Memory B cell (primary cell): ENCODE measurements at regions not wholly inside any gene's neighbourhood (a gene's known extent, or its start where the extent isn't known, plus 50 kb on each side); places are given as distances from the start of the nearest gene placed in this dataset.

Experiments
- ATAC-seq: fragments of 150-1000 bp; cut with Tn5 transposase; 2 replicates; pipeline ENCODE4 v1.10.0; 2021; ENCODE audit warnings: low read depth, mild to moderate bottlenecking, moderate library complexity
- DNase-seq, 2 donors: peaks; one replicate each; pipeline ENCODE4 v3.0.0; 2022; ENCODE audit warnings: low spot score in 2 of 2
- H3K27ac Mint-ChIP-seq: one replicate; pipeline ENCODE4 v1.8.0; 2022; ENCODE audit warnings: mild to moderate bottlenecking, moderate library complexity, mixed read lengths
- H3K27me3 Mint-ChIP-seq: one replicate; pipeline ENCODE4 v1.8.0; 2022; ENCODE audit warnings: mixed read lengths
- H3K36me3 Mint-ChIP-seq: one replicate; pipeline ENCODE4 v1.8.0; 2022; ENCODE audit warnings: mild to moderate bottlenecking, mixed read lengths
- H3K4me1 Mint-ChIP-seq: one replicate; pipeline ENCODE4 v1.8.0; 2022; ENCODE audit warnings: mixed read lengths
- H3K4me3 Mint-ChIP-seq: one replicate; pipeline ENCODE4 v1.8.0; 2022; ENCODE audit warnings: mild to moderate bottlenecking, moderate library complexity, mixed read lengths
- H3K9me3 Mint-ChIP-seq: one replicate; pipeline ENCODE4 v1.8.0; 2022; ENCODE audit warnings: mixed read lengths

DNA sequence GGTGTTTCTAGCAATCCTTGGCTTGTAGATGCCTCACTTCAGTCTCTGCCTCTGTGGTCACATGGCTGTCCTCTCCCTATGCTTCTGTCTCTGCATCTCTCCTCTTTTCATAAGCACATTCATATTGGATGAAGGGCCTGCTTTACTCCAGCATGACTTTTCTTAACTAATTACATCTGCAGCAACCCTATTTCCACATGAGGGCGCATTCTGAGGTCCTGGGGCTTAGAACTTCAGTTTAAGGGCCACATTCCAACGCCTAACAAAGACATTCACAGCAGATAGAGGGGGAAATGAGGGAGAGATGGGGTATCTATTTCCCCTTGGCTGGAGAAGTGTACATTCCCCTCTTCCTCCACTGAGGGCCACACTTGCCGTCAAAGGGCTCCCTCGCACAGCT, 489.1 kb upstream of the SALL1 start:
- DNase-seq (no peak), ATAC-seq (no peak)
- Mint-ChIP-seq H3K27me3 (no peaks in the 10 kb centered on the region), H3K36me3 (no peaks in the 10 kb centered on the region), H3K9me3 (peaks cover 4% of the 10 kb centered on the region), H3K27ac (no peak overlapping the region), H3K4me1 (no peaks in the 10 kb centered on the region), H3K4me3 (no peak overlapping the region)

- DNase-seq = no peak
Observed at GRCh38 chr16:51638339-51639135, 487.5 kb upstream of the SALL1 start.

GRCh38 chr16:51637770-51638094, 486.7 kb upstream of the SALL1 start:
- ATAC-seq (no peak), DNase-seq (no peak)
- no peaks in the 10 kb centered on the region for H3K4me1 Mint-ChIP-seq
- no peaks in the 10 kb centered on the region for H3K36me3 Mint-ChIP-seq
- H3K4me3 Mint-ChIP-seq = no peak overlapping the region
- H3K27me3 Mint-ChIP-seq = no peaks in the 10 kb centered on the region
- peaks cover 3% of the 10 kb centered on the region for H3K9me3 Mint-ChIP-seq
- no peak overlapping the region for H3K27ac Mint-ChIP-seq

More at GRCh38 chr16:51638339-51639135, 487.5 kb upstream of the SALL1 start:
- Mint-ChIP-seq H3K4me1 (no peaks in the 10 kb centered on the region), H3K4me3 (no peak overlapping the region), H3K36me3 (no peaks in the 10 kb centered on the region), H3K9me3 (peaks cover 3% of the 10 kb centered on the region), H3K27ac (no peak overlapping the region), H3K27me3 (no peaks in the 10 kb centered on the region)
- no peak for ATAC-seq

GRCh38 chr16:51636920-51637769, 486.1 kb upstream of the SALL1 start:
- ATAC-seq = no peak
- no peak overlapping the region for H3K27ac Mint-ChIP-seq
- H3K4me1 Mint-ChIP-seq = no peaks in the 10 kb centered on the region
- no peaks in the 10 kb centered on the region for H3K36me3 Mint-ChIP-seq
- DNase-seq = no peak
- H3K27me3 Mint-ChIP-seq = no peaks in the 10 kb centered on the region
- H3K4me3 Mint-ChIP-seq = no peak overlapping the region
- H3K9me3 Mint-ChIP-seq = peaks cover 5% of the 10 kb centered on the region

DNA sequence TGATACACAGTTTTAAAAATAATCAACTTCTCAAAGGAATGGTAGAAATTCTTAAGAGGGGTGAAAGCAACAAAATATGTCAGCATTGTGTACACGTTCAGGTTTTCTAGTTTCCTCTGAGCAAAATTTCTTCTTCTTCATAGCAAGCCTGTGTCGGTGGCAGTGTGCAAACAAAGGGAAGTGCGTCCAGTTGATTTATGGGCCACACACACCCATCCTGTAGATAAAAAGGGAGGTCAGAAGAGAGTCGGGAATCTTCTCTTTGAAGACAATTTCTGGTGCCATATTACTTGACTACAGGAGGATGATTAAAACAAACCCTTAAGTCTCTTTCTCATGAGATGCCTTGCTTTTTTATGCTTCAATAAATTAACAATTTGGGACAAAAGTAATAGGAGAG, 484.1 kb upstream of the SALL1 start:
- H3K9me3 Mint-ChIP-seq = peaks cover 5% of the 10 kb centered on the region
- H3K36me3 Mint-ChIP-seq = no peaks in the 10 kb centered on the region
- H3K4me1 Mint-ChIP-seq = no peaks in the 10 kb centered on the region
- DNase-seq (no peak), ATAC-seq (no peak)
- H3K4me3 Mint-ChIP-seq = no peak overlapping the region
- H3K27ac Mint-ChIP-seq = no peak overlapping the region
- no peaks in the 10 kb centered on the region for H3K27me3 Mint-ChIP-seq

- ATAC-seq (no peak), DNase-seq (no peak)
- no peaks in the 10 kb centered on the region for H3K36me3 Mint-ChIP-seq
- peaks cover 7% of the 10 kb centered on the region for H3K9me3 Mint-ChIP-seq
- H3K4me3 Mint-ChIP-seq = no peak overlapping the region
- H3K27ac Mint-ChIP-seq = no peak overlapping the region
- no peaks in the 10 kb centered on the region for H3K27me3 Mint-ChIP-seq
- H3K4me1 Mint-ChIP-seq = no peaks in the 10 kb centered on the region
Observed at GRCh38 chr16:51630076-51630475, 479.0 kb upstream of the SALL1 start.

GRCh38 chr16:51629576-51629975, 478.5 kb upstream of the SALL1 start:
- DNase-seq = no peak
- Mint-ChIP-seq H3K27ac (no peak overlapping the region), H3K4me3 (no peak overlapping the region), H3K27me3 (no peaks in the 10 kb centered on the region), H3K9me3 (peaks cover 7% of the 10 kb centered on the region), H3K4me1 (no peaks in the 10 kb centered on the region), H3K36me3 (no peaks in the 10 kb centered on the region)
- no peak for ATAC-seq

DNA sequence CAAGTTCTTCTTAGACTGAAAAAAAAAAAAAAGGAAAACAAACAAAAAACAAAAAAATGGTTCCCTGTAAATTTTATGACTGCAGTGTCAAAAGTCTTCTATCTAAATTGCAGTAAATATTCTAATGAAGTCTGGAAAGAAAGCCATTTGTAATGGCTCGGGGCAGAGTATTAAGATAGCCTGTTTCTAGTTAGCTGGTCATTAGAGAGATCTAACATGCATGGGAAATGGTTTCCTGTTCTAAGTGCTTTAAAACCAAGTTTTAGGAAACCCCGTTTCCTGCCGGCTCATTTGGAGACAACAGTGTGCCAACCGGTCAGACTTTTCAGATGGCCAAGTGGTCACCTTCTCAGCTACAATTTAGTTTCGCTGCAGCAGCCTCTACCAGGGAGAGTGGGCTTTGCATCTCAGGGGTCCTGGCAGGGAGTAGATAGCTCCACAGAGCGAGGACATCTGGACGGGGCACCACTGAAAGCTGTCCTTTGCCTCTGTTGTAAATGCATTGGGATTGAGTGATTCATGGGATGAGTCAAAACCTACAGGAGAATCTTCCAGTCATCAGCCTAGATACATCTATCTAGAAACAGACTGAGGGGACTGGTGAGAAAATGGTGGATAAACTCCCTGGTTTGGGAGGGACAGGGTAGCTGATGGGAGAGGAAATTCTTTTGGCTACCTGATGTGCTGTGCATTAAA, 473.2 kb upstream of the SALL1 start:
- H3K27me3 Mint-ChIP-seq = peaks cover 1% of the 10 kb centered on the region
- no peaks in the 10 kb centered on the region for H3K4me1 Mint-ChIP-seq
- H3K27ac Mint-ChIP-seq = no peak overlapping the region
- H3K36me3 Mint-ChIP-seq = no peaks in the 10 kb centered on the region
- ATAC-seq = no peak
- no peak for DNase-seq
- H3K9me3 Mint-ChIP-seq = peaks cover 7% of the 10 kb centered on the region
- H3K4me3 Mint-ChIP-seq = no peak overlapping the region

GRCh38 chr16:51621610-51622009, 470.5 kb upstream of the SALL1 start:
- ATAC-seq (no peak), DNase-seq (no peak)
- H3K27me3 Mint-ChIP-seq = peaks cover 1% of the 10 kb centered on the region

GRCh38 chr16:51615141-51615540, 464.1 kb upstream of the SALL1 start:
- no peaks in the 10 kb centered on the region for H3K27me3 Mint-ChIP-seq
- no peaks in the 10 kb centered on the region for H3K36me3 Mint-ChIP-seq
- no peaks in the 10 kb centered on the region for H3K4me1 Mint-ChIP-seq
- peaks cover 8% of the 10 kb centered on the region for H3K9me3 Mint-ChIP-seq
- ATAC-seq (no peak), DNase-seq (no peak)
- H3K4me3 Mint-ChIP-seq = no peak overlapping the region
- no peak overlapping the region for H3K27ac Mint-ChIP-seq

More at GRCh38 chr16:51621610-51622009, 470.5 kb upstream of the SALL1 start:
- Mint-ChIP-seq H3K4me1 (no peaks in the 10 kb centered on the region), H3K4me3 (no peak overlapping the region), H3K9me3 (peaks cover 6% of the 10 kb centered on the region), H3K36me3 (no peaks in the 10 kb centered on the region), H3K27ac (no peak overlapping the region)

- ATAC-seq = no peak
- Mint-ChIP-seq H3K36me3 (no peaks in the 10 kb centered on the region), H3K27ac (no peak overlapping the region), H3K9me3 (peaks cover under 1% of the 10 kb centered on the region), H3K27me3 (no peaks in the 10 kb centered on the region), H3K4me3 (no peak overlapping the region), H3K4me1 (no peaks in the 10 kb centered on the region)
- no peak for DNase-seq
Observed at GRCh38 chr16:51607201-51607651, 456.2 kb upstream of the SALL1 start.

GRCh38 chr16:51596247-51596646, 445.2 kb upstream of the SALL1 start:
- ATAC-seq (no peak), DNase-seq (no peak)
- no peak overlapping the region for H3K4me3 Mint-ChIP-seq
- no peak overlapping the region for H3K27ac Mint-ChIP-seq
- no peaks in the 10 kb centered on the region for H3K4me1 Mint-ChIP-seq
- H3K36me3 Mint-ChIP-seq = no peaks in the 10 kb centered on the region
- peaks cover 8% of the 10 kb centered on the region for H3K9me3 Mint-ChIP-seq
- no peaks in the 10 kb centered on the region for H3K27me3 Mint-ChIP-seq

- no peaks in the 10 kb centered on the region for H3K27me3 Mint-ChIP-seq
- ATAC-seq (no peak), DNase-seq (no peak)
- no peaks in the 10 kb centered on the region for H3K4me1 Mint-ChIP-seq
- no peaks in the 10 kb centered on the region for H3K36me3 Mint-ChIP-seq
- H3K9me3 Mint-ChIP-seq = peaks cover 2% of the 10 kb centered on the region
- no peak overlapping the region for H3K27ac Mint-ChIP-seq
- no peak overlapping the region for H3K4me3 Mint-ChIP-seq
Observed at GRCh38 chr16:51592535-51593300, 441.6 kb upstream of the SALL1 start.
